GM21786 (cell line): ENCODE measurements at regions not wholly inside any gene's neighbourhood (a gene's known extent, or its start where the extent isn't known, plus 50 kb on each side); places are given as distances from the start of the nearest gene placed in this dataset.
A peak's percentile ranks its signal among the peaks of the same experiment; 100 is the strongest.
"Not testable (repeated sequence)": the region's sequence is repeated elsewhere in the genome, so short reads cannot be mapped to it uniquely, and the experiment has no call there.

Experiments
- ATAC-seq: cut with Tn5 transposase; IDR thresholded peaks from one replicate; pipeline ENCODE4 v1.9.1; 2021; ENCODE audit not compliant: unreplicated experiment

DNA sequence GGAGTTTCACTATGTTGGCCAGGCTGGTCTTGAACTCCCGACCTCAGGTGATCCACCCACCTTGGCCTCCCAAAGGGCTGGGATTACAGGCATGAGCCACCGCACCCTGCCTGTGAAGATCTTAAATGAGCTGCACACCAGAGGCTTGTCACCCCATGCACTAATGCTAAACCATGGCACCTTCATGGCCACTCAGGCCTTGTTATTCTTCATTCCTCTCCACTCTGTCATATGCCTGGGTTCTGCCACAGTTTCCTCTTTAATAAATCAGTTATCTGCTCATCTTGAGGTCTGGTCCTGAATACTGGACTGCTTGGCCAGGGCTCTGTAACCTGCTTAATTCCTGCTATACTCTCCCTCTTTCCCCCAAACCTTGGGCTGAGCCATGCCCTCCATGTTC, 104.3 kb upstream of the FOXN2 start:
- no peak for ATAC-seq

GRCh38 chr2:48213646-48214045, 100.8 kb upstream of the FOXN2 start:
- no peak for ATAC-seq

GRCh38 chr2:48218169-48218568, 96.3 kb upstream of the FOXN2 start:
- no peak for ATAC-seq

- ATAC-seq = no peak
Observed at GRCh38 chr2:48219234-48219554, 95.3 kb upstream of the FOXN2 start.

GRCh38 chr2:48219555-48220436, 94.7 kb upstream of the FOXN2 start:
- ATAC-seq = no peak

GRCh38 chr2:48220501-48220900, 94.0 kb upstream of the FOXN2 start:
- no peak for ATAC-seq

GRCh38 chr2:48221846-48222516, 92.5 kb upstream of the FOXN2 start:
- no peak for ATAC-seq

- ATAC-seq = peak; percentile 92
Observed at GRCh38 chr2:48227617-48228344, 86.7 kb upstream of the FOXN2 start.

GRCh38 chr2:48228345-48228684, 86.2 kb upstream of the FOXN2 start:
- no peak for ATAC-seq

DNA sequence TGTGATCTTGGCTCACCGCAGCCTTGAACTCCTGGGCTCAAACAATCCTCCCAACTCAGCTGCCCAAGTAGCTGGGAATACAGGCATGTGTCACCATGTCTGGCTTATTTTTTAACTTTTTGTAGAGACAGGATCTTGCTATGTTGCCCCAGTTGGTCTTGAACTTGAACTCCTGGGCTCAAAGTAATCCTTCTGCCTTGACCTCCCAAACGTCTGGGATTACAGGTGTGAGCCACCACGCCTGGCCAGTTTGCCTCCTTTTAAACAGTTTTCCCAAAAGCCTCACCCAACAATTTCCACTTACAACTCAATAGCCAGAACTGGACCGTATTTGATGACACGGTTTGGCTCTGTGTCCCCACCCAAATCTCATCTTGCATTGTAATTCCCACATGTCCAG, 85.4 kb upstream of the FOXN2 start:
- no peak for ATAC-seq

- no peak for ATAC-seq
Observed at GRCh38 chr2:48230834-48231233, 83.6 kb upstream of the FOXN2 start.

DNA sequence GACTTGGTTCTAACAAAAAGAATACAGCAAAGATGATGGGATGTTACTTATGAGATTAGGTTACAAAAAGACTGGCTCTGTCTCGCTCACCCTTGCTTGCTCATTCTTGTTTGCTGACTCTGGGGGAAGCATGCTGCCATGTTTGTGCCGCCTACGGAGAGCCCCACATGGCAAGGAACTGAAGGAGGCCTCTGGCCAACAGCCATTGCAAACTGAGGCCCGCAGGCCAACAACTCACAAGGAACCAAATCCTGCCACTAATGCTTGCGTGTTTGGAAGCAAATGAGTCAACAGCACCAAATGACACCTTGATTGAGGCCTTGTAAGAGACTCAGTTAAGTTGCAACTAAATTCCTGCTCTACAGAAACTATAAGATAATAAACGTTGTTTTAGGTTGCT, 82.1 kb upstream of the FOXN2 start:
- ATAC-seq = no peak

DNA sequence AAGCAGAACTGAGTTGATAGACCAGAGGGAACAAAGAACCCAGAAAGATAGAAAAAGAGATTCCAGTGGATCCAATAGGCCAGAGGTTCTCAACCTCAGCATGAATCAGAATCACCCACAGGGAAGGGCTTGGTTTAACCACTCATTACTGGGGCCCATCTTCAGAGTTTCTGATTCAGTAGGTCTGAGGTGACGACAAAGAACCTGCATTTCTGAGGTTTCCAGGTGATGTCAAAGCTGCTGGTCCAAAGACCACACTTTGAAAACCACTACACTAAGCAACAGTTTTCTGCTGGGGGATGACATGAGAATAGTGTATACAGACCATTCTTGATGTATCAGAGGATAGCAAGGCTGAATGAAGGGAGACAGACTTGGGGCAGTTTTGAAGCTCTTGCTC, 81.5 kb upstream of the FOXN2 start:
- ATAC-seq = no peak

DNA sequence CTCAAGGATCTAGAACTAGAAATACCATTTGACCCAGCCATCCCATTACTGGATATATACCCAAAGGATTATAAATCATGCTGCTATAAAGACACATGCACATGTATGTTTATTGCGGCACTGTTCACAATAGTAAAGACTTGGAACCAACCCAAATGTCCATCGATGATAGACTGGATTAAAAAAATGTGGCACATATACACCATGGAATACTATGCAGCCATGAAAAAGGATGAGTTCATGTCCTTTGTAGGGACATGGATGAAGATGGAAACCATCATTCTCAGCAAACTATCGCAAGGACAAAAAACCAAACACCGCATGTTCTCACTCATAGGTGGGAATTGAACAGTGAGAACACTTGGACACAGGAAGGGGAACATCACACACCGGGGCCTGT, 80.7 kb upstream of the FOXN2 start:
- ATAC-seq = not testable (repeated sequence)

DNA sequence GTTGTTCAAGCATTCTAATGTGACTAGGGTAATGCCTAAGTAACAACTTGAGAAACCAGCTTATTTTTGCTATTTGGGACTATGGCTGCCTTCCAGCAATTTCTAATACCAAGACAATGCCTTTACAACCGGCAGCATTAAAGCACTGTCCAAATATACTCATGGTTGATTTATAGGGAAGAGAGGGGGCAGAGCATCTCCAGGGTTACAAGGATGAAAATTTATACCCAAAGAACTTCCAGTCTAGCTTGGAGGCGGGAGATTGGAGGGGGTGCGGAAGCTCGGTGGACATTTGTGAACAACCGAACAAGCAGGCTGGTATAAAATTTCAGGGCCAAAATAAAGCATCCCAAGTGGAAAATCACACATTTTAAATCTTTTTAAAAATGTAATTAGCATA, 79.4 kb upstream of the FOXN2 start:
- no peak for ATAC-seq

- no peak for ATAC-seq
Observed at GRCh38 chr2:48238381-48238780, 76.1 kb upstream of the FOXN2 start.

DNA sequence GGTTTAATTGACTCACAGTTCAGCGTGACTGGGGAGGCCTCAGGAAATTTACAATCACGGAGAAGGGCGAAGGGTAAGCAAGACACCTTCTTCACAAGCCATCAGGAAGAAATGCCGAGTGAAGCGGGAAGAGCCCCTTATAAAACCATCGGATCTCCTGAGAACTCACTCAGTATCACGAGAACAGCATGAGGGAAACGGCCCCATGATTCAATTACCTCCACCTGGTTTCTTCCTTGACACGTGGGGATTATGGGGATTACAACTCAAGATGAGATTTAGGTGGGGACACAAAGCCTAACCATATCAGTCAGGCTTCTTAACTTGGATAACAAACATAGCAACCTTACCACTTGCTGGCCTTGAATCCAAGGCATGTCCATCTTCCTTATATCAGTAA, 73.6 kb upstream of the FOXN2 start:
- no peak for ATAC-seq

GRCh38 chr2:48247206-48247605, 67.3 kb upstream of the FOXN2 start:
- no peak for ATAC-seq

DNA sequence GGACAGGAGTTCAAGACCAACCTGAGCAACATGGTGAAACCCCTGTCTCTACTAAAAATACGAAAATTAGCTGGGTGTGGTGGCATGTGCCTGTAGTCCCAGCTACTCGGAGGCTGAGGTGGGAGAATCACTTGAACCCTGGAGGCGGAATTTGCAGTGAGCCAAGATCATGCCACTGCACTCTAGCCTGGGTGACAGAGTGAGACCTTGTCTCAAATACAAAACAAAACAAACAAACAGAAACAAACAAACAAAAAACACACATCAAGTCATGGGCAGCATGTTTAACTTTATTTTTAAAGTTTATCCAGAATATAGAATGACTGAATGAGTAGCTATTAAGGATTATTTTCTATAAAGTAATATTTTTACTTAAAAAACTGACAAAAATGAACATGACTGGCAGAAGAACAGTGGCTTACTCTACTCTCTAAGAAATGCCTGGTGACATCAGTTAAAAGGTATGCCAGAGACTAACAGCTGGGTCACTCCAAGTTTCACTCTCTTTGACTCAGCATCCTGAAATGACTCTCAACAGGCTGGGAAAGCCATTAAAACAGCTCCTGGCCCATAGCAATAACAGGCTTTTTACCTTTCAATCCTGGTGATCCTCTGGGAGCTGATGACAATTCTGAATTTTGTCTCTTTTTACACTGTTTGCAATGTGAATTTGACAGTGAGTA, 66.1 kb upstream of the FOXN2 start:
- peak; percentile 92 for ATAC-seq

DNA sequence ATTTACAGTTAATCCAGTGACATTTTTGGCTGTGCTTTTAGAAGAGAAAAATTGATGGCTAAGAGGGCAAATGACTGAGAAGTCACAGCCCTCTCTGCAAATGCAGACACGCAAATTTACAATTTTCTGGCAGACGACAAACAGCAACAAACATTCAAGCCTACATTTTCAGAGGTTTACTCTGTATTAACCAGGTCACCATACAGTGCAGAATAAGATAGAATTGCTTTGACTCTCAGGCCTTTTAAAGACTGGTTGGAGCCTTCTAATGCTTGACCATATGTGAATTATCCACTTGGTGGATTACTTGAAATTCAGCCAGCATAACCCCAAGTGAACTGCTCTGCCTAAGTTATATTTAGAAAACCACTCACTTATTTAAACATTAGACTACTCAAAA, 65.5 kb upstream of the FOXN2 start:
- no peak for ATAC-seq

DNA sequence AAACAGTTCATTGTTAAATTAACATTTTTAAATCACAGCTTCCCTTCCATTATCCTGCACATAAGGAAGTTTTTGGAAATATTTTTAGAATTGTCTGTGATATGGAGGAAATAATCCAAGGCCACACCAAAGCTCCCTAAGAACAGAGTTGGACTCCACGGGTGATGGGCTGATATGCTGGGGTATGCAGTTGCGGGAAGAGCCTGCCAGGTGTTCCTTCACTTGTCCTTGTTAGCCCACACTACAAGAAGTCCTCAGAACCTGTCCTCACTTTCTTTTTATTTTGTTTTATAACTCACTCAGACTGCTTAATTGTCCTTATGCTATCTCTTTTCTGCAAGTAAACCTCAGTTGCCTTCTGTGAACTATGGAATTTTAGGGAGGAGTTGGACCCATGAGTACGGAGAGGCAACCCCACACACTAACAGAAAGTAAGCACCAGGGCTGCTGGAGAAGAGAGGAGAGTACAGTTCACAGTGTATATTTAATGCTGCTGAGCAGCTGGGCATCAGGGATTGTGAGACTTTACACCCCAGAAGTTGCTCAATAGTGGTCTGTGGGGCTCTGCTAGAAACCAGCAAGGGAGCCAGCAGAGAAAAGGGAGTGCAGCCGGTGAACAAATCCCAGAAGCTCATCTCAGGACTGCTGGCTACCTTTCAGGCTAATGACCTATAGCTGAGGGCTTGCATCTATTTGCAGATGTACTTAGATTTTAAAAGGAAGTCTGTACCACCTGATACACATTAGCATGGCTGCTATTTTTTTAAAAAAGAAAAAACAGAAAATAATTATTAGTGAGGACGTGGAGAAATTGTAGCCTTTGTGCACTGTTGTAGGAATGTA, 64.6 kb upstream of the FOXN2 start:
- ATAC-seq = no peak
